CD4-positive, alpha-beta T cell treated with Interleukin-1 beta for 1 hour (primary cell): ENCODE measurements at regions not wholly inside any gene's neighbourhood (a gene's known extent, or its start where the extent isn't known, plus 50 kb on each side); places are given as distances from the start of the nearest gene placed in this dataset.

ENCODE experiments used
- DNase-seq, 2 donors: peaks; one replicate each; pipeline ENCODE4 v3.0.0-alpha.2; 2020 to 2022

DNA sequence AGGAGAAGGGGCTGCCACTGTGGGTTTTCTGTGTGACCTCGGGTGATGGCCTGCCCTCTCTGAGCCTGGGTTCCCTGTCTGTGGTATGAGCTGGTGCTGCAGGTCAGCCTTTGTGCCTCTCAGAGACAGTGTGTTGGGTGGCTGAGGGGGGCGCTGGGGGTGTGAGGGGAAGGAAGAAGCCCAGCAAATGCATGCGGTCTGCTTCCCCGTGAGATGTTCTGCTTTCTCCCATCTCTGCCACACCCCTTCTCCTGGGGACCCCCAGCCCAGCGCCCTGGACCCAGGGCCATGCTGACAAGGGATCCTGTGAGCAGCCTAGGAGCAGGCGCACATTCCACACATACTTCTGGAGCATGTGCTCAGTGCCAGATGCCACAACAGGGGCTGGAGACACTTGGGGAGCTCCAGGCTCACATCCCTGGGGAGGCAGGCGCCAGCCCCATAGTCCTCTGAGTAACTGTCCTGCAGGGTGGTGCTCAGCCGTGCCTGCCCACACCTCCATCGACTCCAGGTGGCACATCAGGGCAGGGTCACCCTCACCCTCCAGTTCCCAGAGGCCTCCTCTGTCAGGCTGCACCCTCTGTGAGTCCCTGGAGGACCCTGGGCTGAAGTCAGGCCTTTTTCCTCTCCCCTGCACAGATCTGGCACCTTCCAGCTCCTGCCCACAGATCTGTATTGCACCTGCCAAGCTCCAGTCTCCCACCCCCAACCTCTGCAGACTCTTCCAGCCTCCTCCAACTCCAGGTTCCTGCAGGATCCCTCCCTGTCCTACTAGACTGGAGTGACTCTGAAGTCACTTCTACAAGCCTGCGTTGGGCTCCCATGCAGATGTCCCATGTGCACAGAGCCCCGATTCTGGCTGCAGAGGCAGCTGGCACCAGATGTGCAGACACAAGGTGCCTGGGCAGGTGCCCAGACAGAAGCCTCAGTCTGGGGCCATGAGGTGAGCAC is 205.6 kb downstream of the KIF26A start:
- DNase-seq: no peak

GRCh38 chr14:104344818-104345620 is 206.6 kb downstream of the KIF26A start:
- no peak for DNase-seq

- DNase-seq: no peak
These were observed 207.5 kb downstream of the KIF26A start for GRCh38 chr14:104345621-104346462.

DNA sequence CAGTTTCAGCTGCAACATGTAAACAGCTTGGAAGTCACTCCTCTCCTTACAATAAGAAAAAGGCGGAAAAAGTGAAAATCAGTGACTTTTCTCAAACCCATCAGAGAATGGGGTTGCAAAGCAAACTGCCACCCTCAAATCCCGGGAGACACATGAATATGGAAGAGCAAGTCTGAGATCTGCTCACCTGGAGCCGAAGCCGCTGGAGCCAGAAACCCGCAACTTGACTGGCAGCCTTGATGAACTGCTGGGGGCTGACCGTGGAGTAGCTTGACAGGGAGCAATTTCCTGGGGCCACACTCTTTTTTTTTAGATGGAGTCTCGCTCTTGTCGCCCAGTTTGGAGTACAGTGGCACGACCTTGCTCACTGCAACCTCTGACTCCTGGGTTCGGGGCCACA is 208.2 kb downstream of the KIF26A start:
- DNase-seq: no peak

DNA sequence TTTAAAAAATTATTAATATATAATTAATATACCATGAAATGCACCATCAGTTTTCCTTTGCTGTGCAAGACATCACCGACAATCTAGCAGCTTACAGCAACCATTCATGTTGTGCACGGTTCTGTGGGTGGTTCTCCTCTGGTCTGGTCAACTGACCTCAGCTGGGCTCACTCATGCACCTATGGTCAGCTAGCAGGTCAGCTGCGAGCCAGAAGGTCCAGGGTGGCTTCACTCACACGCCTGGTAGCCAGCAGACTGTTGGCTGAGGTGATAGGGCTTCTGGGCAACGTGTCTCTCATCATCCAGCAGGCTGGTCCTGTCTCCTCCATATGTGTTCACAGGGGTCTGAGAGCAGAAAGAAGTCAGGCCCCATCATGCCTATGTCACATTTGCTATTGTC is 210.4 kb downstream of the KIF26A start:
- no peak for DNase-seq

GRCh38 chr14:104349950-104350349 is 211.6 kb downstream of the KIF26A start:
- DNase-seq: no peak

GRCh38 chr14:104350463-104351185 is 212.2 kb downstream of the KIF26A start:
- DNase-seq: no peak

GRCh38 chr14:104351849-104352492 is 213.6 kb downstream of the KIF26A start:
- no peak for DNase-seq

DNA sequence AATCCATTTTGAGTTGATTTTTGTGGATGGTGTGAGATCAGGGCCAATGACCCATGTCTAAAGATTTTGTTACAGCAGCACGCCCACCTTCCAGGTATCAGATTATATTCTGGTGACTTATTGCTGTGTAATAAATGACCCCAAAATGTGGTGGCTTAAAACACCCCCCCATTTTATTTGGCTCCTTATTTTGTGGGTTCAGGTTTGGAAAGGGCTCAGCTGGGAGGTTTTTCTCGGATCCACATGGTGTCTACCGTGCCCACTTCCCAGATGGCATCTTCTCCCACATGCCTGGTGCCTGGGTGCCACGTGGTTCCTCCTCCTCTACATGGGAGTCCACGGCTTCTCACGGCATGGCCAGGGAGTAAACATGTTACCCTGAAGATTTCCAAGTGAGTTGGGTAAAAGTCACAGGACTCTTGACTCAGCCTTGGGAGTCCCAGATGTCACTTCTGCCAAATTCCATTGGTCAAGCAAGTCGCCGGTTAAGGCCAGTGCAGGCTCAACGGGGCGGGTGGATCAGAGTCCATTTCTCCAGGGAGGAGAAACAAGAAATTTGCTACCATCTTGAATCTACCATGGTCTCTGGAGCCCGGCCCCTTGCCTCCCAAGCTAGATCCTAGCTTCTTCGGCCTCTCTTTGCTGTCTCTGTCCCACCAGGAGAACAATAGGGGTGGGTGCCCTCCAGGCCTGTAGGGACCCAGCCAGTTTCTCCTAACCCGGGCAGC is 214.3 kb downstream of the KIF26A start:
- DNase-seq: no peak

- DNase-seq: no peak
These were observed 215.0 kb downstream of the KIF26A start for GRCh38 chr14:104353221-104353920.

- no peak for DNase-seq
These were observed 215.7 kb downstream of the KIF26A start for GRCh38 chr14:104353921-104354701.

DNA sequence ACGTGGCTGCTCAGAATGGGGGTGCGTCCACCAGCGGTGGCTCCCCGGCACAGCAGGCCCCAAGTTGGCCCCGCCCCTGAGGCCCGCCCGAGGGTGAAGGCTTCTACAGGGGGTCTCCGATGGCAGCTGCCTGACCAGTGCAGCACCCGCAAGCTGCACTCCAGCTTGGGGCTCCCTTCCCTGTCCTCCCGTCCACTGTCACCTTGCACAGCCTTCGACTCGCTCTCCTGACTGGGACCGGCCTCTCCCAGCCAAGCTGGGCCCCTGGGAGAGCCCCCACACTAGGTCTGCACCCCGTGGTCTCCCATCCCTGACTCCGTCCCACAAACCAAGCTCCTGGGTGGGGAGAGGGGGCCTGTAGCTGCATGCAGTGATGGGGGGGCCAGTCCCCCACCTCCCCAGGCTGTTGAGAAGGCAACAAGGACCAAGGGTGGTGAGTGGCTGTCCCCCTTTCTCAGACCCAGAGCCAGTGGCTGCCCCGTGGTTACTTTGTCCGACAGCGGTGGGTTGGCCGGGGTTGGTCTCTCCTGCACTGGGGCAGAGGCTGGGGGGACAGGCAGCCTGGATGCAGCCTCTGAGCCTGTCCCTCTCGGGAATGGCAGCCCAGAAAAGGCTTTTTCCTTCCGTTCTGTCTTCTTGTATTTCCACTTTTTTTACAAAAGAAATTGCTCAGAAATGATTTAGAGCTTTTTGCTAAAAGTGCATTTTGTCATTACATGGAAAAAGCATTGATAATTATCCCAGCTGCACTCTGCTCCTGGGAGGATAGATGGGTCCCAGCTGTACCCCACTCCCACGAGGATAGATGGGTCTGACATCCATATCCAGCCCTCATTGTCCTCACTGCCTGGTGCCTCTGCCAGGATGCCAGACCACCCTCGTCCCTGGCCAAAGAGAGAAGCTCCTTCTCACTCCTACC is 217.0 kb downstream of the KIF26A start:
- DNase-seq: no peak

DNA sequence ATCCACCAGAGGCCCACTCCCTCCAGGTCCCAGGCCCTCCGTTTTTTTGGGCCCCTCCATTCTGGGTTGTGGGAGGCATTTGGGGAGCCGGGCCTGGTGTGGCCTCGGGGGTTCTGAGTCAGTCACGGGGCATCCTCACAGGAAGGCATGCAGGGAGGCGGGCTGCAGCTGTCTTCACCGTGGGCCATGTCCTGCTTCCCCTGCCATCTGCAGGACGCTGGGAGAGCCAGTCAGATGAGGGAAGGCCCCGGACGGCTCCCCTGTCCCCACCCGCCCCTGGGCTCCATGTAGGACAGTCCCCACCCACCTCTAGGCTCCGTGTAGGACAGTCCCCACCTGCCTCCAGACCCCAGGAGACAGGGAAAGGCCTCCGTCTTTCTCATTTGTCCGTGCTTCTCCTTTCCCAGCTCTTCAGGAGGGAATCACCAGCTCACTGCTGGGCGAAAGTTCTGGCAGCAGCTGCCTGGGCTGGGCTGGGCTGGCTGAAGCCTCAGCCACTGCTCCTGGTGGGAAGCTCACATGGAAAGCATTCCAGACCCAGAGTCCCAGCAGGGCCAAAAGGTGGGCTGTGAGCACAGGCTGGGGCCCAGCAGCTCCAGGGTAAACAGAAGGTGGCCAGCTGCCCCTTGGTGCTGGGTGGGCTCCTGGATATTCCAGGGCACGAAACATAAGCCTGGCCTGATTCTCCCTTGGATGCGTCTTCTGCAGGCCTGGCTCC is 217.8 kb downstream of the KIF26A start:
- no peak for DNase-seq

DNA sequence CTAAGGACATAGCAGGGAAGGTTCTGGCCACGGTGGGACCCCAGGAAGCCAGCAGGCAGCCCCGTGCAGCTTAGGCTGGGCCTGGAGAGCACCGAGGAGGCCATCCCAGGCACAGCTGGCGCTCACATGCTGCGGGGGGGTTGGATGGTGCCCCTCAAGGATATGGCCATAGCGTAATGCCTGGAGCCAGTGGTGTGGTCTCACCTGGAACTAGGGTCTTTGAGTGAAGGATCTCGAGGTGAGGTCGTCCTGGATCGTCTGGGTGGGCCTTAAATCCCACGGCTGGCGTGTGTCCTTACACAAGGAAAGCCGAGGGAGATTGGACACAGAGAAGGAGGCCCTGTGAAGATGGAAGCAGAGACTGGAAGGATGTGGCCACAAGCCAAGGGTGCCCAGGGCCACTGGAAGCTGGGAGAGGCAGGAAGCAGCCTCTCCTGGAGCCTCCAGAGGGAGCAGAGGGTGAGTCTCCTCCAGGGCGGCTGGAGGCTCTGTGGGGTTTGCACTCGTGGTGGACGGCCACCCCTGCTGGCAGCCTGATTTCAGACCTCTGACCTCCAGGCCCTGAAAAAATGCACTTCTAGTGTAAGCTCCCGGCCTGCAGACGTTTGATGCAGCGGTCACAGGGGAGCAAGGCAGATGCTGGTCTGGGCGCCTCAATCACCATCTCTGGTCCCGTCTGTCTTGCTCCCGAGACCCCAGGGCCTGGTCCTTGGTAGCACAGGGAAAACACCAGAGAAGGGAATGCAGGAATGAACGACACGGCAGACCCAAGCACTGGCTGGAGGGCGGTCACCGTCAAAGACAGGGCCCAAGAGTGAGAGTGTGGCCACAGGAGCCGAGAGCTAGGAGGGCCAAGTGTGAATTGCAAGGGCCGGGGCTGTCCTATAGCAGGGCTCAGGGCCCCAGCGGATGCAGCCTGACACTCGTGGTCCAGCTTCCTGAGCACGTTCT is 218.6 kb downstream of the KIF26A start:
- no peak for DNase-seq

DNA sequence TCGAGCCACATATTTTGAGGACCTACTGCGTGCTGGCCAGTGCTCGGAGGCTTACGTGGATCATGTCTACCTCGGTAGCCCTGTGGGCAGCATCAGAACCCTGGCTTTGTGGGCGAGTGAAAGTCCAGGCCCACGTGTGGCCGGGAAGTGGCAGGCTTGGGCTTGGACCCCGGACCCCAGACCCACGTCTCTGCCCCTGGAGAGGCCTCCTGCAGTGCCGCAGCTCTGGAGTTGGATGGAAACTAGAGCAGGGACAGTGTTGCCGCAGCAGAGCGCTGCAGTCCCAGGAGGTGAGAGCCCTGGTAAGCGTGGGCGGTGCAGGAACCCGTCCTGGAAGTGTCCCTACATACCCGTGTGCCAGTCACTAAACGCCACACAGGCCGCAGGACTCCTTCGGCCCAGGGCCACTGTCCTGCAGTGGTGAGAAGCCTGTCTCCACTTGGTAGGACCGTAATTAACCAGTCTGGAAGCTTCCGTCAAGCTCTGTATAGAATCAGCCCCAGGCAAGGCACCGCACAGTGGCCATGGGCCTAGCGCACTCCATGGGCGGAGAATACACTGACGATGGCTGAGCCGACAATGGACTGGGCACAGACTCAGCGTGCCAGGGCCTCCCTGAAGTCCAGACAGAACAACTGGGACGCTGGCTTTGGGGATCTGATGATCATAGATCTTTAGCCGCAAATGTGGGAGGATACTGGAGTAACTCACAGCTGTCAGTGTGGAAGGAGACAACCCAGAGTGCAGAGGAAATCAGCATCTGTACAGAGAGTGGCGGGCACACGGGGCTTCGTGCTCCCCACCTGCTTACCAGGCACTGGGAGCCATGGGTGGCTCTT is 219.5 kb downstream of the KIF26A start:
- DNase-seq: no peak
